ENCODE measurements at regions not wholly inside any gene's neighbourhood (a gene's known extent, or its start where the extent isn't known, plus 50 kb on each side); places are given as distances from the start of the nearest gene placed in this dataset.

DNA sequence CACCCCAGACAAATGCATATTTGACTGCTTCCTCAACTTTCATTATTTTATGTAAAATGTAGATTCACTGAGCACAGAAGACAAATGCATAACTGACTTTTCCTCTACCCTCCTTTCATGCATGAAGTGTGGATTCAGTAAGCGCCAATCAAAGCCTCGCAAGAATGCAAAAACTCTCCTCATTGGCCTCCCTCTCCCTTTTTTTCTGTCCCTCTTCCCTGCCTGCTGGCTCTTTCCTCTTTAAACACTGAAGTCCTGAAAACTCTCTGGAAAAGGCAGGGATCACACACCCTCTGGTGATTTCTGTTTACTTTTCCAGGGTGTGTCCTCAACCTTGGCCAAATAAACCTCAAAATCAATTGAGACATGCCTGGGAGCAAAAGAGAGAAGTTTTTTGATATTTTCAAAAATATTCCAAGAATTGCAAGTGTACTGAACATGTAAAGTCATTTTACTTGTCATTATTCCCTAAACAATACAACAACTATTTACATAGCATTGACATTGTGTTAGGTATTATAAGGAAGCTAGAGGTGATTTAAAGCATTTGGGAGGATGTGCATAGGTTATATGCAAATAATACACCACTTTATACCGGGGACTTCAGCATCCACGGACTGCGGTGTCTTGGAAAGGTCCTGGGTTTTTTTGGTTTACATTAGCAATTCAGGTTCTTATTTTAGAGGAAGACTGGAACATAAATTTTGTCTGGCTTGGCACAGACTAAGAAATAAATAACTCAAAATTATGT, 71.4 kb downstream of the SEC61G start:
- no peaks in the 10 kb centered on the region for H3K36me3 ChIP-seq (ENCODE audit: control insufficient read depth, insufficient read depth, low read length)
- in situ Hi-C loops (cut with HindIII; ENCODE audit: low pct_unique_long_range_greater_than_20kb, low sequenced_read_pairs) (no loop called here), intact Hi-C loops (cut with micrococcal nuclease; ENCODE audit: unreplicated experiment) (no loop called here)
- ATAC-seq (no peak), DNase-seq (ENCODE audit: low read depth, low spot score) (no peak)
- no peaks in the 10 kb centered on the region for H3K4me1 ChIP-seq (ENCODE audit: control insufficient read depth, insufficient read depth, low read length)
- TF ChIP-seq, protein P1, sequence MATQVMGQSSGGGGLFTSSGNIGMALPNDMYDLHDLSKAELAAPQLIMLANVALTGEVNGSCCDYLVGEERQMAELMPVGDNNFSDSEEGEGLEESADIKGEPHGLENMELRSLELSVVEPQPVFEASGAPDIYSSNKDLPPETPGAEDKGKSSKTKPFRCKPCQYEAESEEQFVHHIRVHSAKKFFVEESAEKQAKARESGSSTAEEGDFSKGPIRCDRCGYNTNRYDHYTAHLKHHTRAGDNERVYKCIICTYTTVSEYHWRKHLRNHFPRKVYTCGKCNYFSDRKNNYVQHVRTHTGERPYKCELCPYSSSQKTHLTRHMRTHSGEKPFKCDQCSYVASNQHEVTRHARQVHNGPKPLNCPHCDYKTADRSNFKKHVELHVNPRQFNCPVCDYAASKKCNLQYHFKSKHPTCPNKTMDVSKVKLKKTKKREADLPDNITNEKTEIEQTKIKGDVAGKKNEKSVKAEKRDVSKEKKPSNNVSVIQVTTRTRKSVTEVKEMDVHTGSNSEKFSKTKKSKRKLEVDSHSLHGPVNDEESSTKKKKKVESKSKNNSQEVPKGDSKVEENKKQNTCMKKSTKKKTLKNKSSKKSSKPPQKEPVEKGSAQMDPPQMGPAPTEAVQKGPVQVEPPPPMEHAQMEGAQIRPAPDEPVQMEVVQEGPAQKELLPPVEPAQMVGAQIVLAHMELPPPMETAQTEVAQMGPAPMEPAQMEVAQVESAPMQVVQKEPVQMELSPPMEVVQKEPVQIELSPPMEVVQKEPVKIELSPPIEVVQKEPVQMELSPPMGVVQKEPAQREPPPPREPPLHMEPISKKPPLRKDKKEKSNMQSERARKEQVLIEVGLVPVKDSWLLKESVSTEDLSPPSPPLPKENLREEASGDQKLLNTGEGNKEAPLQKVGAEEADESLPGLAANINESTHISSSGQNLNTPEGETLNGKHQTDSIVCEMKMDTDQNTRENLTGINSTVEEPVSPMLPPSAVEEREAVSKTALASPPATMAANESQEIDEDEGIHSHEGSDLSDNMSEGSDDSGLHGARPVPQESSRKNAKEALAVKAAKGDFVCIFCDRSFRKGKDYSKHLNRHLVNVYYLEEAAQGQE (IDR thresholded peaks at IDR 0.05; ENCODE audit: insufficient read depth in 1 of 2, low read depth in 2 of 2, low read length in 1 of 2), result no peak
- TF ChIP-seq SIN3A (IDR thresholded peaks at IDR 0.05; ENCODE audit: borderline replicate concordance, insufficient read depth, low read depth, low read length), result no peak
- H3K9me3 ChIP-seq (ENCODE audit: control insufficient read depth, insufficient read depth, low read depth, low read length), result no peaks in the 10 kb centered on the region
- H3K27me3 ChIP-seq (ENCODE audit: control insufficient read depth, insufficient read depth, low read length), result no peaks in the 10 kb centered on the region
- CTCF ChIA-PET, result no interaction called here
- BruUV-seq (replicated peaks), result no TSS peak
- no peak overlapping the region for H3K27ac ChIP-seq (ENCODE audit: low read length)
- POLR2A ChIA-PET, result no interaction called here
- H3K4me3 ChIP-seq (ENCODE audit: low read depth in 2 of 2, low read length in 2 of 2), result no peak overlapping the region

DNA sequence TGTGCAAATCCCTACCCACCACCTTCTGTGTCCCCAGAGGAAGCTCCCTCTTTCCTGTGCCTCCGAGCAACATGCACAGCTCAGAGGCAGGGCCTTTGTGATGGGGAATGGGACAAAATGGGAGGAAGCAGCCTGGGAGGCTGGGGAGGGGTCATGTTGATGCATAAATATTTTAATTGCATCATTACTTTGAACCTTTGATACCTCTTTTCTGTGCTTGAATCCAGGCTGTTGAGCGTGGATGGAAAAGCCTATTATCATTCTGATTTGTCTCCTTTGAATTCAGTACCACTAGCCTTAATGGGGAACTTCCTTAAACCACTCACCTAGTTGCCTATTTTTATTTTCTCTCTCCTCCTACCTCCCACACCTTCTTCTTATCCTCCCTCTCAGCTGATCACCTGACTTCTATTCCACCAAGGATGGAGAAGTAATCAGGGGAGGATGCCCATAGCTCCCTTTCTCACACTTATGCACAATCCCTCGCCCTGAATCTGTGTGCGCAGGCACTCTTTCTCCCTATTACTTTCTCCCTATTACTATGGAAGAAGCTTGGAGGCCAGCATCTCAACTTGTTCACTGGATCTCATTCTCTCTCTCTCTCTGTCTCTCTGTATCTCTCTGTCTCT, 78.5 kb downstream of the SEC61G start:
- intact Hi-C loops (cut with micrococcal nuclease; ENCODE audit: unreplicated experiment), result no loop called here
- H3K27ac ChIP-seq (ENCODE audit: low read length), result no peak overlapping the region

More for the DNA sequence above, 78.5 kb downstream of the SEC61G start:
- ChIA-PET CTCF (no interaction called here), POLR2A (no interaction called here)
- no TSS peak for BruUV-seq (replicated peaks)
- no peak for TF ChIP-seq POLR2AphosphoS5 (IDR thresholded peaks at IDR 0.05; ENCODE audit: low read depth, low read length)
- TF ChIP-seq TCF7L2 (IDR thresholded peaks at IDR 0.05; ENCODE audit: low read depth, low read length), result no peak
- TF ChIP-seq SIN3A (IDR thresholded peaks at IDR 0.05; ENCODE audit: borderline replicate concordance, insufficient read depth, low read depth, low read length), result no peak
- TF ChIP-seq, protein P1 (IDR thresholded peaks at IDR 0.05; ENCODE audit: insufficient read depth in 1 of 2, low read depth in 2 of 2, low read length in 1 of 2), result no peak
- TF ChIP-seq, protein P2, sequence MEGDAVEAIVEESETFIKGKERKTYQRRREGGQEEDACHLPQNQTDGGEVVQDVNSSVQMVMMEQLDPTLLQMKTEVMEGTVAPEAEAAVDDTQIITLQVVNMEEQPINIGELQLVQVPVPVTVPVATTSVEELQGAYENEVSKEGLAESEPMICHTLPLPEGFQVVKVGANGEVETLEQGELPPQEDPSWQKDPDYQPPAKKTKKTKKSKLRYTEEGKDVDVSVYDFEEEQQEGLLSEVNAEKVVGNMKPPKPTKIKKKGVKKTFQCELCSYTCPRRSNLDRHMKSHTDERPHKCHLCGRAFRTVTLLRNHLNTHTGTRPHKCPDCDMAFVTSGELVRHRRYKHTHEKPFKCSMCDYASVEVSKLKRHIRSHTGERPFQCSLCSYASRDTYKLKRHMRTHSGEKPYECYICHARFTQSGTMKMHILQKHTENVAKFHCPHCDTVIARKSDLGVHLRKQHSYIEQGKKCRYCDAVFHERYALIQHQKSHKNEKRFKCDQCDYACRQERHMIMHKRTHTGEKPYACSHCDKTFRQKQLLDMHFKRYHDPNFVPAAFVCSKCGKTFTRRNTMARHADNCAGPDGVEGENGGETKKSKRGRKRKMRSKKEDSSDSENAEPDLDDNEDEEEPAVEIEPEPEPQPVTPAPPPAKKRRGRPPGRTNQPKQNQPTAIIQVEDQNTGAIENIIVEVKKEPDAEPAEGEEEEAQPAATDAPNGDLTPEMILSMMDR (IDR thresholded peaks at IDR 0.05), result no peak
- Histone ChIP-seq H3K9me3 (ENCODE audit: control insufficient read depth, insufficient read depth, low read depth, low read length) (no peaks in the 10 kb centered on the region), H3K27me3 (ENCODE audit: control insufficient read depth, insufficient read depth, low read length) (peaks cover 8% of the 10 kb centered on the region), H3K4me1 (ENCODE audit: control insufficient read depth, insufficient read depth, low read length) (no peaks in the 10 kb centered on the region), H3K36me3 (ENCODE audit: control insufficient read depth, insufficient read depth, low read length) (no peaks in the 10 kb centered on the region), H3K4me3 (ENCODE audit: low read depth in 2 of 2, low read length in 2 of 2) (no peak overlapping the region)
- in situ Hi-C loops (cut with HindIII; ENCODE audit: low pct_unique_long_range_greater_than_20kb, low sequenced_read_pairs), result no loop called here
- DNase-seq (ENCODE audit: low read depth, low spot score), result no peak
- no peak for ATAC-seq

Data from Panc1 (cell line).